PC-3 (cell line): ENCODE measurements at regions not wholly inside any gene's neighbourhood (a gene's known extent, or its start where the extent isn't known, plus 50 kb on each side); places are given as distances from the start of the nearest gene placed in this dataset.

Experiments
- ATAC-seq: fragments of 200-7000 bp; cut with Tn5 transposase; 2 replicates; pipeline ENCODE4 v1.9.1; 2020; ENCODE audit warnings: mild to moderate bottlenecking, moderate library complexity
- BruUV-seq: library from RNA; stranded (reverse); fragments of 400-500 nt; replicated peaks from 2 replicates; lab custom pipeline; 2021; lab: Mats Ljungman, UMichigan
- CTCF ChIA-PET: fragments of 300-600 bp; sonication (Branson Sonifier 250); formaldehyde crosslinking; loops from one replicate; lab custom pipeline; 2022; ENCODE audit warnings: antibody characterized with exemption; lab: Charles Lee
- POLR2A ChIA-PET: fragments of 300-600 bp; sonication (Branson Sonifier 250); formaldehyde crosslinking; loops from one replicate; lab custom pipeline; 2022; ENCODE audit warnings: antibody characterized with exemption; ENCODE audit not compliant: unreplicated experiment; lab: Charles Lee
- DNase-seq: peaks from one replicate; pipeline ENCODE4 v3.0.0-alpha.2; 2015
- H2AFZ ChIP-seq: fragments of 300-600 bp; sonication (generic); 2 replicates; pipeline ENCODE4 v1.6.0; 2016; ENCODE audit warnings: antibody characterized with exemption, low read length
- H3F3A ChIP-seq: fragments of 300-600 bp; sonication (generic); one replicate; pipeline ENCODE4 v1.6.0; 2017; ENCODE audit warnings: antibody characterized with exemption, low read length, control low read depth, mild to moderate bottlenecking; ENCODE audit not compliant: unreplicated experiment
- H3K27ac ChIP-seq: fragments of 300-600 bp; sonication (generic); 2 replicates; pipeline ENCODE4 v1.5.1; 2016; ENCODE audit warnings: mild to moderate bottlenecking, low read length
- H3K27me3 ChIP-seq: fragments of 300-600 bp; sonication (generic); 2 replicates; pipeline ENCODE4 v1.6.1; 2016; ENCODE audit warnings: low read length, mixed read lengths
- H3K36me3 ChIP-seq: fragments of 300-600 bp; sonication (generic); 2 replicates; pipeline ENCODE4 v1.6.1; 2016; ENCODE audit warnings: low read depth, mixed run types, low read length, mixed read lengths
- H3K4me1 ChIP-seq: fragments of 300-600 bp; sonication (generic); 2 replicates; pipeline ENCODE4 v1.5.1; 2016; ENCODE audit warnings: low read length; ENCODE audit not compliant: insufficient read depth
- H3K4me2 ChIP-seq: fragments of 300-600 bp; sonication (generic); 2 replicates; pipeline ENCODE4 v1.6.0; 2016; ENCODE audit warnings: low read length
- H3K4me3 ChIP-seq: fragments of 300-600 bp; sonication (generic); 2 replicates; pipeline ENCODE4 v1.5.1; 2016; ENCODE audit warnings: mild to moderate bottlenecking, low read length, mixed read lengths
- H3K79me2 ChIP-seq: fragments of 300-600 bp; sonication (generic); 2 replicates; pipeline ENCODE4 v1.6.1; 2017; ENCODE audit warnings: low read length, mixed read lengths
- H3K9ac ChIP-seq: fragments of 300-600 bp; sonication (generic); 2 replicates; pipeline ENCODE4 v1.6.0; 2016; ENCODE audit warnings: mild to moderate bottlenecking, low read length
- H3K9me2 ChIP-seq: fragments of 300-600 bp; sonication (generic); replicated peaks from 2 replicates; pipeline ENCODE4 v1.6.1; 2016; ENCODE audit warnings: mixed run types, low read length, mixed read lengths
- H3K9me3 ChIP-seq: fragments of 300-600 bp; sonication (generic); 2 replicates; pipeline ENCODE4 v1.6.1; 2016; ENCODE audit warnings: low read length, mixed read lengths
- H4K20me1 ChIP-seq: fragments of 300-600 bp; sonication (generic); 2 replicates; pipeline ENCODE4 v1.6.1; 2016; ENCODE audit warnings: low read length, mixed read lengths
- EZH2 ChIP-seq: fragments of 300-600 bp; sonication (generic); IDR thresholded peaks from one replicate; pipeline ENCODE4 v1.6.1; 2017; ENCODE audit warnings: antibody characterized with exemption, mild to moderate bottlenecking, low read length; ENCODE audit not compliant: unreplicated experiment
- EZH2phosphoT487 ChIP-seq: fragments of 300-600 bp; sonication (generic); IDR thresholded peaks from 2 replicates; pipeline ENCODE4 v1.6.1; 2018; ENCODE audit warnings: mild to moderate bottlenecking, antibody characterized with exemption, low read length, borderline replicate concordance
- intact Hi-C: fragments of 100-400 bp; cut with micrococcal nuclease; formaldehyde crosslinking; loops from 2 replicates; pipeline ENCODE4 v1.9.0; 2023
- TF ChIP-seq, protein P1 (sequence below): fragments of 300-600 bp; sonication (generic); conservative IDR thresholded peaks from 2 replicates; pipeline ENCODE4 v1.5.1; 2017; ENCODE audit warnings: antibody characterized with exemption, low read depth, mild to moderate bottlenecking, low read length

DNA sequence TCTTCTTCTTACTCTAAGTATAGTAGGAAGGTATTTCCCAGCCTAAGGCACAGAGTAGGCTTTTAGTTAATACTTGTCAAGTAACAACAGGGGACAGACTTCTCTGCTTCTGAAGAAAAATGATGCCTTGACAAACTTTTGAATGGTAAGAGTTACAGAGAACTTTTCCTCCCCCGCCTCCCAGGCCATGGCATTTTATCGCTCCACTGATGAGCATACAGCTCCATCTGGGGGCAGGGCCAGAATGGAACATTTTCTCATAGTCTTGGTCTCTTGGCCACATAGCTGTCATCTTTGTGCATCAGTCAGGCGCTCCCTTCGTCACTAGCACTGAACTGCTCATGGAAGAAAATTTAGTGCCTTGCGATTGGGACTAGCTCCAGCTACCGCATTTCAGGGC, 1066.8 kb upstream of the CITED2 start:
- intact Hi-C loops = loop anchor here (1.0 to 10.0 kb wide), 3 partner anchors 474 to 1121 kb away; no protein-coding TSS in a partner anchor
- Histone ChIP-seq H3K36me3 (no peaks in the 10 kb centered on the region), H3K27ac (no peak overlapping the region), H4K20me1 (no peaks in the 10 kb centered on the region), H3K79me2 (no peaks in the 10 kb centered on the region), H3K4me3 (no peak overlapping the region), H3K9ac (no peak overlapping the region), H3K27me3 (no peaks in the 10 kb centered on the region), H3K4me2 (no peak overlapping the region), H3K9me3 (no peaks in the 10 kb centered on the region), H2AFZ (no peak overlapping the region), H3K9me2 (no peaks in the 10 kb centered on the region), H3F3A (no peaks in the 10 kb centered on the region), H3K4me1 (peaks cover 9% of the 10 kb centered on the region)
- no TSS peak for BruUV-seq
- POLR2A ChIA-PET = no interaction called here
- CTCF ChIA-PET = no interaction called here
- peak; percentile 58 for DNase-seq
- TF ChIP-seq EZH2 (no peak), EZH2phosphoT487 (no peak)
- TF ChIP-seq, protein P1, sequence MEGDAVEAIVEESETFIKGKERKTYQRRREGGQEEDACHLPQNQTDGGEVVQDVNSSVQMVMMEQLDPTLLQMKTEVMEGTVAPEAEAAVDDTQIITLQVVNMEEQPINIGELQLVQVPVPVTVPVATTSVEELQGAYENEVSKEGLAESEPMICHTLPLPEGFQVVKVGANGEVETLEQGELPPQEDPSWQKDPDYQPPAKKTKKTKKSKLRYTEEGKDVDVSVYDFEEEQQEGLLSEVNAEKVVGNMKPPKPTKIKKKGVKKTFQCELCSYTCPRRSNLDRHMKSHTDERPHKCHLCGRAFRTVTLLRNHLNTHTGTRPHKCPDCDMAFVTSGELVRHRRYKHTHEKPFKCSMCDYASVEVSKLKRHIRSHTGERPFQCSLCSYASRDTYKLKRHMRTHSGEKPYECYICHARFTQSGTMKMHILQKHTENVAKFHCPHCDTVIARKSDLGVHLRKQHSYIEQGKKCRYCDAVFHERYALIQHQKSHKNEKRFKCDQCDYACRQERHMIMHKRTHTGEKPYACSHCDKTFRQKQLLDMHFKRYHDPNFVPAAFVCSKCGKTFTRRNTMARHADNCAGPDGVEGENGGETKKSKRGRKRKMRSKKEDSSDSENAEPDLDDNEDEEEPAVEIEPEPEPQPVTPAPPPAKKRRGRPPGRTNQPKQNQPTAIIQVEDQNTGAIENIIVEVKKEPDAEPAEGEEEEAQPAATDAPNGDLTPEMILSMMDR = peak; percentile 59; the same call in 1 of the 2 replicates
- peak; percentile 42; the same call in 1 of the 2 replicates for ATAC-seq

- ChIA-PET CTCF (no interaction called here), POLR2A (no interaction called here)
- H3K27ac ChIP-seq = no peak overlapping the region
- TF ChIP-seq EZH2phosphoT487 (no peak), EZH2 (no peak)
- TF ChIP-seq, protein P1 = no peak
- H3F3A ChIP-seq = no peaks in the 10 kb centered on the region
- no peaks in the 10 kb centered on the region for H3K9me3 ChIP-seq
- H3K27me3 ChIP-seq = no peaks in the 10 kb centered on the region
- no peaks in the 10 kb centered on the region for H3K79me2 ChIP-seq
- no peaks in the 10 kb centered on the region for H4K20me1 ChIP-seq
- DNase-seq (no peak), ATAC-seq (no peak)
- intact Hi-C loops = loop anchor here (5.0 to 10.0 kb wide), 2 partner anchors 474 to 1122 kb away; no protein-coding TSS in a partner anchor
- no peak overlapping the region for H3K4me2 ChIP-seq
- no peak overlapping the region for H3K4me3 ChIP-seq
- no peaks in the 10 kb centered on the region for H3K36me3 ChIP-seq
- no peak overlapping the region for H3K9ac ChIP-seq
- H3K9me2 ChIP-seq = no peaks in the 10 kb centered on the region
- no peak overlapping the region for H2AFZ ChIP-seq
- peaks cover under 1% of the 10 kb centered on the region; the same call in 1 of the 2 replicates for H3K4me1 ChIP-seq
- BruUV-seq = no TSS peak
These were observed 1065.9 kb upstream of the CITED2 start for GRCh38 chr6:140440223-140440835.

GRCh38 chr6:140438346-140438735, 1063.9 kb upstream of the CITED2 start:
- no peak for ATAC-seq
- H3K4me2 ChIP-seq = no peak overlapping the region

More at GRCh38 chr6:140438346-140438735, 1063.9 kb upstream of the CITED2 start:
- Histone ChIP-seq H4K20me1 (no peaks in the 10 kb centered on the region), H3K27ac (no peak overlapping the region), H3K4me1 (no peaks in the 10 kb centered on the region), H3K79me2 (no peaks in the 10 kb centered on the region), H2AFZ (no peak overlapping the region), H3K27me3 (no peaks in the 10 kb centered on the region), H3K9ac (no peak overlapping the region), H3K9me3 (no peaks in the 10 kb centered on the region), H3K36me3 (no peaks in the 10 kb centered on the region), H3K4me3 (no peak overlapping the region), H3K9me2 (no peaks in the 10 kb centered on the region), H3F3A (no peaks in the 10 kb centered on the region)
- POLR2A ChIA-PET = no interaction called here
- CTCF ChIA-PET = no interaction called here
- BruUV-seq = no TSS peak
- TF ChIP-seq EZH2phosphoT487 (no peak), EZH2 (no peak)
- TF ChIP-seq, protein P1 = no peak
- intact Hi-C loops = no loop called here
- no peak for DNase-seq
